HepG2 (cell line): ENCODE measurements at regions not wholly inside any gene's neighbourhood (a gene's known extent, or its start where the extent isn't known, plus 50 kb on each side); places are given as distances from the start of the nearest gene placed in this dataset.

ENCODE experiments used
- MTF2 ChIP-seq: sonication (generic); formaldehyde crosslinking; IDR thresholded peaks from 2 replicates; pipeline ENCODE4 v1.5.0; 2020; ENCODE audit warnings: missing genetic modification reagents, borderline replicate concordance
- YY1 ChIP-seq: IDR thresholded peaks from 2 replicates; pipeline ENCODE4 v1.6.1; 2011; ENCODE audit warnings: low read length, low read depth, moderate library complexity, mild to moderate bottlenecking; ENCODE audit not compliant: insufficient read depth, insufficient replicate concordance
- ZNF296 ChIP-seq: sonication (generic); formaldehyde crosslinking; conservative IDR thresholded peaks from 2 replicates; pipeline ENCODE4 v1.5.0; 2020; ENCODE audit warnings: mild to moderate bottlenecking, missing genetic modification reagents
- TF ChIP-seq, protein P1 (sequence below): sonication (generic); formaldehyde crosslinking; IDR thresholded peaks from 2 replicates; pipeline ENCODE4 v1.5.0; 2020; ENCODE audit warnings: missing genetic modification reagents
- TF ChIP-seq, protein P2 (sequence below): sonication (generic); formaldehyde crosslinking; conservative IDR thresholded peaks from 2 replicates; pipeline ENCODE4 v1.8.0; 2022; ENCODE audit warnings: mild to moderate bottlenecking, moderate library complexity, missing genetic modification reagents

DNA sequence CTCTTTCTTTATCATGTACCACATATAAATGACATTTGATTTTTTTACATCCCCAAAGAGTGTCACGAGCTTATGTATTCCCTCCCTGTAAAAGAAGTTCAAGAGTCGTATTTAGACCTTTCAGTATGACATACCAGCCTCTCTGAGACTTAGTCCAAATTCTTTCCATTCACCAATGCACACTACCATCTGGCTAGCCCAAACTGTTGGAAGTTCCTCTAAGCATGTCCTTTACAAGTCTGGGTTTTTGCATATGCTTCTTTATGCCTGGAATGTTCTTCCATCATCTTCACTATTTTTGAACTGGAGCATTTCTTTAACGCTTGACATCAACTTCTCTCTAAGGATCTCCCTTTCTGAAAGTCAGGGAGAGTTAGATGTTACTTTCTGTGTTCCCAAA lies 68.5 kb upstream of the RGS6 start:
- TF ChIP-seq, protein P1, sequence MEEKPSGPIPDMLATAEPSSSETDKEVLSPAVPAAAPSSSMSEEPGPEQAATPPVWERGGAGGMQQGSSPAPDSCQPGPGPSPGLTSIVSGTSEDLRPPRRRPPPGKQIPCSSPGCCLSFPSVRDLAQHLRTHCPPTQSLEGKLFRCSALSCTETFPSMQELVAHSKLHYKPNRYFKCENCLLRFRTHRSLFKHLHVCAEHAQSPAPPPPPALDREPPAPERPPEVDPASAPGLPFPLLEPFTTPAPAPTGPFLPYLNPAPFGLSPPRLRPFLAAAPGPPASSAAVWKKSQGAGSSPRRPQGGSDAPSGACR (CRISPR knock-in tag), result no peak
- TF ChIP-seq MTF2 (no peak), YY1 (no peak), ZNF296 (CRISPR knock-in tag) (no peak)
- TF ChIP-seq, protein P2, sequence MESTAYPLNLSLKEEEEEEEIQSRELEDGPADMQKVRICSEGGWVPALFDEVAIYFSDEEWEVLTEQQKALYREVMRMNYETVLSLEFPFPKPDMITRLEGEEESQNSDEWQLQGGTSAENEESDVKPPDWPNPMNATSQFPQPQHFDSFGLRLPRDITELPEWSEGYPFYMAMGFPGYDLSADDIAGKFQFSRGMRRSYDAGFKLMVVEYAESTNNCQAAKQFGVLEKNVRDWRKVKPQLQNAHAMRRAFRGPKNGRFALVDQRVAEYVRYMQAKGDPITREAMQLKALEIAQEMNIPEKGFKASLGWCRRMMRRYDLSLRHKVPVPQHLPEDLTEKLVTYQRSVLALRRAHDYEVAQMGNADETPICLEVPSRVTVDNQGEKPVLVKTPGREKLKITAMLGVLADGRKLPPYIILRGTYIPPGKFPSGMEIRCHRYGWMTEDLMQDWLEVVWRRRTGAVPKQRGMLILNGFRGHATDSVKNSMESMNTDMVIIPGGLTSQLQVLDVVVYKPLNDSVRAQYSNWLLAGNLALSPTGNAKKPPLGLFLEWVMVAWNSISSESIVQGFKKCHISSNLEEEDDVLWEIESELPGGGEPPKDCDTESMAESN (CRISPR knock-in tag), result no peak
